Endothelial cell of umbilical vein (primary cell): ENCODE measurements at regions not wholly inside any gene's neighbourhood (a gene's known extent, or its start where the extent isn't known, plus 50 kb on each side); places are given as distances from the start of the nearest gene placed in this dataset.

ENCODE experiments used
- BruUV-seq: library from RNA; stranded (reverse); fragments of 400-500 nt; replicated peaks from 2 replicates; lab custom pipeline; 2021; lab: Mats Ljungman, UMichigan
- CTCF ChIA-PET: fragments of 300-600, 350-600 bp; sonication (Branson Sonifier 250); formaldehyde crosslinking; loops from one replicate; lab custom pipeline; 2021; ENCODE audit warnings: antibody characterized with exemption, inconsistent platforms; lab: Charles Lee
- POLR2A ChIA-PET: fragments of 300-600, 350-600 bp; sonication (Branson Sonifier 250); formaldehyde crosslinking; loops from one replicate; lab custom pipeline; 2021; ENCODE audit warnings: antibody characterized with exemption, inconsistent platforms; lab: Charles Lee
- DNase-seq: peaks from one replicate; pipeline ENCODE4 v3.0.0-alpha.2; 2011; ENCODE audit warnings: low read depth, low spot score
- FAIRE-seq: peaks from 2 replicates; lab custom pipeline; 2011; peaks lifted over from hg19 to GRCh38; lab: Jason Lieb, UNC
- H2AFZ ChIP-seq: 2 replicates; pipeline ENCODE4 v1.6.0; 2012; ENCODE audit warnings: low read depth, low read length, control low read depth, inconsistent platforms
- H3K27ac ChIP-seq: 2 replicates; pipeline ENCODE4 v1.5.1; 2011; ENCODE audit warnings: low read depth, mild to moderate bottlenecking, control low read depth, low read length, moderate library complexity; ENCODE audit not compliant: insufficient read depth
- H3K27me3 ChIP-seq, 2 experiments: 2 replicates each; pipeline versions ENCODE4 v1.6.0 to v1.6.1; 2011; ENCODE audit warnings: low read length in 2 of 2, mixed read lengths in 1 of 2; ENCODE audit not compliant: control insufficient read depth in 2 of 2, insufficient read depth in 2 of 2
- H3K36me3 ChIP-seq, 2 experiments: 2 replicates in 1 of 2; 3 replicates in 1 of 2; pipeline ENCODE4 v1.5.1; 2011; ENCODE audit warnings: low read length in 2 of 2, mild to moderate bottlenecking in 1 of 2, moderate library complexity in 1 of 2; ENCODE audit not compliant: control insufficient read depth in 2 of 2, insufficient read depth in 2 of 2; ENCODE audit errors: extremely low read depth in 1 of 2
- H3K4me1 ChIP-seq: 3 replicates; pipeline ENCODE4 v1.5.1; 2011; ENCODE audit warnings: mild to moderate bottlenecking, low read length; ENCODE audit not compliant: control insufficient read depth, insufficient read depth; ENCODE audit errors: extremely low read depth
- H3K4me2 ChIP-seq: 2 replicates; pipeline ENCODE4 v1.6.1; 2011; ENCODE audit warnings: low read length, control low read depth, mixed read lengths; ENCODE audit not compliant: insufficient read depth
- H3K4me3 ChIP-seq, 3 experiments: fragments of 200-600 bp in 1 of 3; sonication (generic), shearing (Covaris generic) in 1 of 3; replicated peaks in 1 of 3; 2 replicates each; pipeline ENCODE4 v1.5.1; 2011 to 2016; ENCODE audit warnings: control low read depth in 3 of 3, low read length in 3 of 3, mild to moderate bottlenecking in 2 of 3, inconsistent platforms in 1 of 3, low read depth in 1 of 3, moderate library complexity in 1 of 3; ENCODE audit not compliant: insufficient read depth in 1 of 3
- H3K79me2 ChIP-seq: 2 replicates; pipeline ENCODE4 v1.6.0; 2012; ENCODE audit warnings: low read length, inconsistent platforms; ENCODE audit not compliant: control insufficient read depth, insufficient read depth
- H3K9ac ChIP-seq: replicated peaks from 2 replicates; pipeline ENCODE3; 2011; ENCODE audit warnings: low read length, control low read depth; ENCODE audit not compliant: insufficient read depth; ENCODE audit errors: extremely low read depth
- H3K9me1 ChIP-seq: replicated peaks from 3 replicates; pipeline ENCODE4 v1.6.0; 2011; ENCODE audit warnings: mild to moderate bottlenecking, low read length; ENCODE audit not compliant: control insufficient read depth, insufficient read depth; ENCODE audit errors: extremely low read depth
- H3K9me3 ChIP-seq: replicated peaks from 2 replicates; pipeline ENCODE4 v1.5.1; 2012; ENCODE audit warnings: low read length, inconsistent platforms; ENCODE audit not compliant: control insufficient read depth, insufficient read depth
- H4K20me1 ChIP-seq: replicated peaks from 2 replicates; pipeline ENCODE3; 2011; ENCODE audit warnings: mild to moderate bottlenecking, low read length; ENCODE audit not compliant: control insufficient read depth, insufficient read depth; ENCODE audit errors: extremely low read depth
- EZH2 ChIP-seq: IDR thresholded peaks from 2 replicates; pipeline ENCODE4 v1.6.1; 2012; ENCODE audit warnings: borderline replicate concordance, low read depth, mild to moderate bottlenecking, moderate library complexity, low read length, inconsistent platforms; ENCODE audit not compliant: severe bottlenecking
- FOS ChIP-seq: IDR thresholded peaks from 2 replicates; pipeline ENCODE4 v1.6.1; 2011; ENCODE audit warnings: mild to moderate bottlenecking, low read length, moderate library complexity, borderline replicate concordance; ENCODE audit not compliant: insufficient read depth
- GATA2 ChIP-seq: IDR thresholded peaks from 2 replicates; pipeline ENCODE4 v1.7.0; 2011; ENCODE audit warnings: low read depth, mild to moderate bottlenecking, moderate library complexity, mixed read lengths, low read length; ENCODE audit not compliant: insufficient read length, insufficient read depth
- JUN ChIP-seq: IDR thresholded peaks from 2 replicates; pipeline ENCODE4 v1.6.1; 2011; ENCODE audit warnings: borderline replicate concordance, low read depth; ENCODE audit not compliant: insufficient read length, insufficient read depth
- MYC ChIP-seq: IDR thresholded peaks from one replicate; pipeline ENCODE4 v1.6.1; 2011; ENCODE audit warnings: mild to moderate bottlenecking, low read depth, low read length
- POLR2A ChIP-seq: IDR thresholded peaks from 2 replicates; pipeline ENCODE4 v1.6.1; 2012; ENCODE audit warnings: low read depth, mild to moderate bottlenecking, control low read depth, low read length
- POLR2AphosphoS5 ChIP-seq: IDR thresholded peaks from 2 replicates; pipeline ENCODE4 v1.6.1; 2012; ENCODE audit warnings: low read depth, mild to moderate bottlenecking, control low read depth, low read length, moderate library complexity; ENCODE audit not compliant: insufficient read depth
- dilution Hi-C: fragments of 300-500 bp; cut with MboI; formaldehyde crosslinking; loops from one replicate; pipeline ENCODE4 v1.15.0; 2019; ENCODE audit warnings: low sequenced_read_pairs; ENCODE audit not compliant: extremely low pct_ligation_motif_present
- intact Hi-C: fragments of 100-400 bp; cut with micrococcal nuclease; formaldehyde crosslinking; loops from one replicate; pipeline ENCODE4 v1.10.0; 2022
- TF ChIP-seq, protein P1 (sequence below), 2 donors: IDR thresholded peaks; 1 replicate in 1 of 2; 2 replicates in 1 of 2; pipeline ENCODE4 v1.5.1; 2011; ENCODE audit warnings: low read length in 2 of 2, mild to moderate bottlenecking in 2 of 2, moderate library complexity in 2 of 2, control low read depth in 1 of 2, inconsistent platforms in 1 of 2, low read depth in 1 of 2; ENCODE audit not compliant: insufficient read depth in 1 of 2; ENCODE audit errors: extremely low read depth in 1 of 2
- TF ChIP-seq, protein P2 (sequence below): IDR thresholded peaks from 2 replicates; pipeline ENCODE4 v1.6.1; 2011; ENCODE audit not compliant: insufficient read depth, insufficient read length

GRCh38 chr3:109713288-109713687, 375.9 kb upstream of the DPPA4 start:
- H2AFZ ChIP-seq: no peak overlapping the region
- no peak overlapping the region for H3K4me3 ChIP-seq
- no peaks in the 10 kb centered on the region for H3K4me1 ChIP-seq
- H3K9me3 ChIP-seq: peaks cover 2% of the 10 kb centered on the region
- no peak overlapping the region for H3K9ac ChIP-seq
- H4K20me1 ChIP-seq: no peaks in the 10 kb centered on the region
- DNase-seq: no peak
- FAIRE-seq: no peak
- no TSS peak for BruUV-seq
- no peak overlapping the region for H3K4me2 ChIP-seq
- H3K79me2 ChIP-seq: no peaks in the 10 kb centered on the region
- H3K27ac ChIP-seq: no peak overlapping the region
- no peaks in the 10 kb centered on the region for H3K9me1 ChIP-seq
- H3K27me3 ChIP-seq: no peaks in the 10 kb centered on the region
- dilution Hi-C loops: no loop called here
- intact Hi-C loops: no loop called here
- no peaks in the 10 kb centered on the region for H3K36me3 ChIP-seq
- ChIA-PET CTCF (no interaction called here), POLR2A (no interaction called here)
- TF ChIP-seq GATA2 (no peak), POLR2A (no peak), MYC (no peak), EZH2 (no peak), POLR2AphosphoS5 (no peak), JUN (no peak), FOS (no peak)
- TF ChIP-seq, protein P1, sequence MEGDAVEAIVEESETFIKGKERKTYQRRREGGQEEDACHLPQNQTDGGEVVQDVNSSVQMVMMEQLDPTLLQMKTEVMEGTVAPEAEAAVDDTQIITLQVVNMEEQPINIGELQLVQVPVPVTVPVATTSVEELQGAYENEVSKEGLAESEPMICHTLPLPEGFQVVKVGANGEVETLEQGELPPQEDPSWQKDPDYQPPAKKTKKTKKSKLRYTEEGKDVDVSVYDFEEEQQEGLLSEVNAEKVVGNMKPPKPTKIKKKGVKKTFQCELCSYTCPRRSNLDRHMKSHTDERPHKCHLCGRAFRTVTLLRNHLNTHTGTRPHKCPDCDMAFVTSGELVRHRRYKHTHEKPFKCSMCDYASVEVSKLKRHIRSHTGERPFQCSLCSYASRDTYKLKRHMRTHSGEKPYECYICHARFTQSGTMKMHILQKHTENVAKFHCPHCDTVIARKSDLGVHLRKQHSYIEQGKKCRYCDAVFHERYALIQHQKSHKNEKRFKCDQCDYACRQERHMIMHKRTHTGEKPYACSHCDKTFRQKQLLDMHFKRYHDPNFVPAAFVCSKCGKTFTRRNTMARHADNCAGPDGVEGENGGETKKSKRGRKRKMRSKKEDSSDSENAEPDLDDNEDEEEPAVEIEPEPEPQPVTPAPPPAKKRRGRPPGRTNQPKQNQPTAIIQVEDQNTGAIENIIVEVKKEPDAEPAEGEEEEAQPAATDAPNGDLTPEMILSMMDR (IDR thresholded peaks at IDR 0.05; ENCODE audit: extremely low read depth in 1 of 2, insufficient read depth in 1 of 2, low read depth in 1 of 2, low read length in 2 of 2): no peak
- TF ChIP-seq, protein P2, sequence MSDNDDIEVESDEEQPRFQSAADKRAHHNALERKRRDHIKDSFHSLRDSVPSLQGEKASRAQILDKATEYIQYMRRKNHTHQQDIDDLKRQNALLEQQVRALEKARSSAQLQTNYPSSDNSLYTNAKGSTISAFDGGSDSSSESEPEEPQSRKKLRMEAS: no peak
